ENCODE measurements at regions not wholly inside any gene's neighbourhood (a gene's known extent, or its start where the extent isn't known, plus 50 kb on each side); places are given as distances from the start of the nearest gene placed in this dataset.

DNA sequence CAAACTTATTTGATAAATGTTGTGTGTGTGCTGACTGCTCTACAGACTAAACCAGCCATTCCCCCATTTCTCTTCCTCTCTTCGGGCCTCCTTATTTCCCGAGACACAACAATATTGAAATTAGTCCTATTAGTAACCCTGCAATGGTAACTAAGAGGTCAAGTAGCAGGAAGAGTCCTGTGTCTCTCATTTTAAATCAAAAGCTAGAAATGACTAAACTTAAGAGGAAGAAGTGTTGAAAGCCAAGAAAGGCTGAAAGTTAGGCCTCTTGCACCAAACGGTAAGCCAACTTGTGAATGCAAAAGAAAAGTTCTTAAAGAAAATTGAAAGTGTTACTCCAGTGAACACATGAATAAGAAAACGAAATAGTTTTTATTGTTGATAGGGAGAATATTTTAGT is 357.8 kb upstream of the SLC7A11 start:
- TF ChIP-seq REST (IDR thresholded peaks at IDR 0.05; ENCODE audit: insufficient read depth in 1 of 2, low read depth in 2 of 2, low read length in 2 of 2) (no peak), POLR2AphosphoS5 (IDR thresholded peaks at IDR 0.05; ENCODE audit: low read depth, low read length) (no peak), TAF1 (IDR thresholded peaks at IDR 0.05; ENCODE audit: borderline replicate concordance, insufficient read depth, low read length) (no peak), FOXP2 (optimal IDR thresholded peaks at IDR 0.05; ENCODE audit: borderline replicate concordance, extremely low read depth, extremely low read length, insufficient read depth) (no peak), SIN3A (IDR thresholded peaks at IDR 0.05; ENCODE audit: borderline replicate concordance, insufficient read depth, low read length) (no peak)

DNA sequence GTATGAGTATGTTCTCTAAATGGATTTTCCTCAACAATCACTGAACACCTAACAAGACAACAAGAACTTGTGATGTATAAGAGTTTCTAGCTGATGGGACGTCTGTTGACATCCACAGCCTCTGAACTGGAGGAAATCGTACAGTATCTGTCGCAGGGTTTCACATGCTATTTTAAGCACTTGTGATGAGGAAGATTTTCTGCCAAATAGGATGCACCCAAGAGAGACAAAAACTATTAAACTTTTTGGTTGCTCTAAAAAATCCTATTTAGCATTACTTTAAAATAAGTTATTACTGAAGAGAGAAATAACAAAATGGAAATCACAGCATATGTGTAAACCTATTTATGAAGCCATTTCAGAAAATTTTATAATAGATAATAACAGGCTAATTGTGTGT is 356.1 kb upstream of the SLC7A11 start:
- TF ChIP-seq FOXP2 (optimal IDR thresholded peaks at IDR 0.05; ENCODE audit: borderline replicate concordance, extremely low read depth, extremely low read length, insufficient read depth) (no peak), REST (IDR thresholded peaks at IDR 0.05; ENCODE audit: insufficient read depth in 1 of 2, low read depth in 2 of 2, low read length in 2 of 2) (no peak), TAF1 (IDR thresholded peaks at IDR 0.05; ENCODE audit: borderline replicate concordance, insufficient read depth, low read length) (no peak), POLR2AphosphoS5 (IDR thresholded peaks at IDR 0.05; ENCODE audit: low read depth, low read length) (no peak), SIN3A (IDR thresholded peaks at IDR 0.05; ENCODE audit: borderline replicate concordance, insufficient read depth, low read length) (no peak)

DNA sequence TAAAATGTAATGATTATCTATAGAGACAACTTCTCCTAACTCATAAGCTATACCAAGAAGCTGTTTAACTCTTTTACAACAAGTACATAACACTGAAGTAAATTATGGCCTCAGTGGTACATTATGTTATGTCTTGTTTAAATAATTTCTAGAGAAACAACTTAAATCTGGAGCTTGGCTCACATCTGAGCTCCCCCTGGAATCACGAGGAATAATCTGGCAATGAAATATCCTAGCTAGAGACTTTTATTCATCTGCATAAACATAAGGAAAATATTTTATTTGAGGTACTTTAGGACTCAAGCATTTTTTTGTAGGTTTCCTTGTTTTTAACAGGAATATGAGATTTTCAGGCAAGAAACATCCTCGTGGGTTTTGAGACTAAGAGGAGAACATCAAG is 354.7 kb upstream of the SLC7A11 start:
- TF ChIP-seq REST (IDR thresholded peaks at IDR 0.05; ENCODE audit: insufficient read depth in 1 of 2, low read depth in 2 of 2, low read length in 2 of 2) (no peak), POLR2AphosphoS5 (IDR thresholded peaks at IDR 0.05; ENCODE audit: low read depth, low read length) (no peak), SIN3A (IDR thresholded peaks at IDR 0.05; ENCODE audit: borderline replicate concordance, insufficient read depth, low read length) (no peak), FOXP2 (optimal IDR thresholded peaks at IDR 0.05; ENCODE audit: borderline replicate concordance, extremely low read depth, extremely low read length, insufficient read depth) (no peak), TAF1 (IDR thresholded peaks at IDR 0.05; ENCODE audit: borderline replicate concordance, insufficient read depth, low read length) (no peak)

DNA sequence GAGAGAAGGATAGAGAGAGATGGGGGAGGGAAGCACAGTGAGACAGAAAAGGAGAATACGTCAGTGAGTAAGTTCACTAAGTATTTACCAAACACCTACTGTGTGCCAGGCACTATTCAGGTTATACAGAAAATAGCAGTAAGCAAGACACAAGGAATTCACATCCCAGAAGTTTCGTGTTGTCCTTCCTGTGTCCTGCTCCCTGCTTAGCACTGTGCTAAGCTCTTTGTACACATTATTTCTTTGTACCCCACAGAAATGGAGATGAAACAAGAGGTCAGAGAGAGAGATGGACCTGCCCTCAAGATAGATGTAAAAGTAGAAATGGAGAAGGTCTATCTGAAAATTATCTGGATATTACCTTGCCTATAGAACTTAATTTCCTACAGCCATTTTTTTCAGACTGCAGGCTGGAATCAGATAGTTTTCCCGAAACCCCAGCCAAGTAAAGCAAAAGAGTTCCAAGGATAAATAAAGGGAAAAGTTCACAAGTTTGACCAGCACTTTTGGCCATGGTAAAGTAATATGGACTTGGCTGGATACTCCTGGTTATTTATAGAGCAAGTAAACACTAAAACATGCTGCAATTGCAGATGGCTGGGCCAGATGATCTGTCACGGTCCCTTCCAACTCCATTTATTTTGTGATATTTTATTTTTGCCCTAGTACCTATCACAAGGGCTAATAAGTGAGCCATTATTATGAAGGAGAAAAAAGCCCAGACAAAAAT is 353.7 kb upstream of the SLC7A11 start:
- no peak for TF ChIP-seq REST (IDR thresholded peaks at IDR 0.05; ENCODE audit: insufficient read depth in 1 of 2, low read depth in 2 of 2, low read length in 2 of 2)
- TF ChIP-seq SIN3A (IDR thresholded peaks at IDR 0.05; ENCODE audit: borderline replicate concordance, insufficient read depth, low read length) = no peak
- TF ChIP-seq TAF1 (IDR thresholded peaks at IDR 0.05; ENCODE audit: borderline replicate concordance, insufficient read depth, low read length) = no peak
- no peak for TF ChIP-seq POLR2AphosphoS5 (IDR thresholded peaks at IDR 0.05; ENCODE audit: low read depth, low read length)
- TF ChIP-seq FOXP2 (optimal IDR thresholded peaks at IDR 0.05; ENCODE audit: borderline replicate concordance, extremely low read depth, extremely low read length, insufficient read depth) = no peak

All from PFSK-1 (cell line).